ENCODE measurements at regions not wholly inside any gene's neighbourhood (a gene's known extent, or its start where the extent isn't known, plus 50 kb on each side); places are given as distances from the start of the nearest gene placed in this dataset.

DNA sequence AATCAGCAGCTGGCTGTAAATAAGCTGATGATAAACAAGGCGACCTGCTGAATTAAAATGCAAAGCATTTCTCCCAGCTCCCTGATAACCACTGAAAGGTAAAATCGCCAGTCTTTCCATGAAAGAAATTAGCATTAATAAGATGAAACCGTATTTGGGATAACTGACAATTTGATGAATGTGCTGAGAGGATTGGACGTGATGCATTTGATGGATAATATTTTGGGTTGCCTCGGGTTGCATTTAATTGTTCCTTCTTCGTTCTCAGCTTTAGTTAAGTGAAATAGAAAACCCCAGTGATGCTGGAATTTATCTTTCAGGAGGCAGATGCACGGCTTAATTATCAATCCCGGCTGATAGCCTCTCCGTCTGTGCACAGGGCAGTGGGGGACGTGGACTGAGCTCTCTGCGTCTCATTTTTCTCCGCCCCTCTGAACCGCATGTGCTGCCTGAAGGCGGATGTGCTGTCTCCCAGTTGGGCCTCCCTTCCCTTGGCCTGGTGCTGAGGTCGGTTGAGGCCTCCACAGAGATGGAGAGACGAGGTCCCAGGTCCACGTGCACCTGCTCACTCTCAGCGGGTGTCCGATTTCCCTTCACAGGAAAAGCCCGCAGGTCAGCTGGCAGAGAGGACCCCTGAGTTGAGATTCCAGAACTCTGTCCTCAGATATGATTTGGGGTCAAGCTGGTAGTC, 846.2 kb downstream of the BRD1 start:
- DNase-seq (ENCODE audit: low read depth), result no peak

DNA sequence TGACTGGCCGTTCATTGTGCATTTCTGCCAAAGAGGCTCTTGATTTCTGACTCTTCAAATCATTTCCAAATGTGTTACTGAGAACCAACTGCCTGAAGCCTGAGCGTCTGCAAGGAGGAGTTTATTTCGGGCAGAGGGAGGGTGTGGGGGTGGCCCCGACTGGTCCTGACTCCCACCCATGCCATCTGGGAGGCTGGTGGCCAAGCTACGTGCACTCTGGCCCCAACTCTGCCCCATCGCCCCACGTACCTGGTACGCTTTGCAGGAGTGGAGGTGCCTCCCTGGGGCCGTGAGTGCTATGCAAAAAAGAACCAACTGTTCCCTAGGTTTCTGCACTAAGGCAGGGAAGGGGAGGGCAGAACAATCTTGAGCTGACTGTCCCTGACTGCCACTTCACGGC, 846.8 kb downstream of the BRD1 start:
- DNase-seq (ENCODE audit: low read depth), result no peak

DNA sequence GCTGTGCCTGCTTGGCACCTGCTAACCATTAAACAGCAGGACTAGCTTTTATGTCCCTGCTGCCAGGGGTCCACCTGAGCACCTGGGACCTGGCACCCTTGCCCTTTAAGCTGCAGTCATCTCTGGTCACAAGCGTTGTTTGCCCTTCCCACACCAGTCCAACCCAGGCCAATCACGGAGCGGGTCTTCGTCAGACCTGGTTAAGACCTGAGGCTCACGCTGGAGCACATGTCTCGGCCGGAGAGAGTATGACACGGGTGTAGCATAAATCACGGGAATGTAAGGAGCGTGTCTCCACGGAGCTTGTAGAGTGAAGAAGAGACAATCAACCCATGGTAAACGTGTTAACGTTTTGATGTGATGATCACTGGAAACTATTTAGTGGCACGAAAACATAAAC, 847.3 kb downstream of the BRD1 start:
- DNase-seq (ENCODE audit: low read depth), result no peak

DNA sequence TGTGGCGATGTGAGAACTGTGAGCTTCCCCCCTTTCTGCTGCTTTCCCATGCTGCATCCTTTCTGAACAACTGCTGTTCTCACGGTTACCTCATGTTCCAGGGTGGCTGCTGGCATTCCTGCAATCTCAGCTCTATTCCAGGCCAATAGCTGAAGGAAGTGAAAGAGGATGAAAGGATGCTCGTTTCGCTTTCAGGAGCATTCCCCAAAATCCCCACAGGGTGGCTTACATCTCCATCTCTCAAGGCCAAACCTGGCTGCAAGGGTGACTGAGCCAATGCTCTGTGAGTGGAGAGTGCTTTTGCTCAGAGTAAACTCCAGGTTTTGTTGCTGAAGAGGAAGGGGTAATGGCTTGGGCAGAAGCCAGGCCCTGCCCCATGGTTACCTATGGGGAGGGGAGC, 848.2 kb downstream of the BRD1 start:
- DNase-seq (ENCODE audit: low read depth), result no peak

DNA sequence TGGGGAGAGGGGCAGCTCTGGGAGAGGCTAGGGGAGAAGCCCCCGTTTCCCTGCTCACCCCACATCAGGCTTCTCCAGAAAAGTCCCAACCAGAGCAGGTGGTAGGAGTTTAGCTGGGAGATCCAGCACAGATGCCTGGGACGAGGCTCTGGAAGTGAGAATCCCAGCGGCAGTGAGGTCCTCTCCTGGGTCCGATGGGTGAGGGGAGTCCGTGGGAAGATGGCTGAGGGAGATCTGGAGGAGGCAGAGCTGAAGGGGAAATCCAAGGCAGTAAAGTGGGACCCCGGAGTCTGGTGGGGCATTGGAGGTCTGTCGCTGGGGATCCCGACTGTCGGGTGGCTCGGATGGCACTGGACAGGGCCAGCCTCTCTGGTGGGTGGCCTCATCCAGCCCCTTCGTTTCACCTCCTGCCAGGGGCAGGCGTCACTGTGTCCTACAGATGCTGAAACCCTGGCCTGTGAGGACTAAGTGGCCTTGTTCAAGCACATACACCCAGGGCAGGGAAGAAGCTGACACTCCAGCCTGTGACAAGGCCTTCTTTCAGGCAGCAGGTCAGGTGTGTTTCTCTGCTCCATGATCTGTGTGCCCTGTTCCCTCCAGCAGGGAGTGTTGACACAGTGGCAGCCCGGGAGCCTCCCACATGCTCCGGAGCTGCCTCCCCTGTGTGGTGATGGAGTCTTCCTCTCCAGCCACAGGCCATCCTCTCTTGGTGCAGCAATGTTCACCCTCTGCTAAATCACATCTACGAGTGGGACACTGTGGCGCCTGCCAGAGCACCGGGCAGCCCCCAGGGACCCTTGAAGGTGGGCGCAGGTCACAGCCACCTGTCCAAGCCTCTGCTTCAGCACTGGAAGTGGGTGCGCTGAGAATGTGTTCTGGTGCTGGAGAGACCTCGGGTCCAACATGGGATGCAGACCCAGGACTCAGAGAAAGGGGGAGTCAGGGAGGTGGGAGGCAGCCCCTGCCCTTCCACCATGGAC, 850.8 kb downstream of the BRD1 start:
- no peak for DNase-seq (ENCODE audit: low read depth)

DNA sequence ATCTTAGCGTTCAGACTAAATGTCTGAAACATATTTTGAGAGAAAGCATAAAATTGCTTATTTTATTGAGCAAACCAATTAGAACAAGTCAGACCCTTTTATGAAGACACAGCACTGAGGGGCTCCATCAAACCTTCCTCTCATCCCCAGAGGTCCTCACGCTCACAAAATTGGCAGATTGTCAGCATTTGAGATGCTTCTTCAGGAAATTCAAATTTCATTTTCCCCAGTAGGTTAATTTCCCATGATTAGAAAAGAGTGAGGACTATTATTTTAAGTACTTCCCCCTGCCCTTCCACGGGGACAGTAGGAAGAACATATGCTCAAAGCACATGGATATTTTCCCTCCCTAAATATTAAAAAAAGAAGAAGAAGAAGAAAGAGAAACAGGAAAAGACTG, 851.8 kb downstream of the BRD1 start:
- DNase-seq (ENCODE audit: low read depth), result no peak

DNA sequence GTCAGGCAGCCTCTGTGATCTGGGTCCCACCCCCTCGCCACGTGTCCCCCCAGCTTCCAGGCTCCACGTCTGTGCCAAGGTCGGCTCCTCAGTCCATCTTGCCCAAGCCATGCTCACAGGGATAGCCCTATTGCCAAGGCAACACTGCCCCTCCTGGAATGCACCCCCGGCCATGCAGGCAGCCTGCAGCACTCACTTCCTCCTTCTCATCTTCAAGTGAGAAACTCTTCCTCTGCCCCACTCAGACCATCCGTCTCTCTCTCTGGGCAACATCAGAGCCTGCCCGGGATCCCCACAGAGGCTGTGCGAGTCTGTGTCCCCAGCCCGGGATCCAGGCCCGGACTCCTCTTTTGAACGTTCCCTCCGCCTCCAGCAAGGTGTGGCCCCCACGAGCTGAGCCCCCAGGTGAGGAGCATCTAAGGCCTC, 852.3 kb downstream of the BRD1 start:
- DNase-seq (ENCODE audit: low read depth), result no peak

DNA sequence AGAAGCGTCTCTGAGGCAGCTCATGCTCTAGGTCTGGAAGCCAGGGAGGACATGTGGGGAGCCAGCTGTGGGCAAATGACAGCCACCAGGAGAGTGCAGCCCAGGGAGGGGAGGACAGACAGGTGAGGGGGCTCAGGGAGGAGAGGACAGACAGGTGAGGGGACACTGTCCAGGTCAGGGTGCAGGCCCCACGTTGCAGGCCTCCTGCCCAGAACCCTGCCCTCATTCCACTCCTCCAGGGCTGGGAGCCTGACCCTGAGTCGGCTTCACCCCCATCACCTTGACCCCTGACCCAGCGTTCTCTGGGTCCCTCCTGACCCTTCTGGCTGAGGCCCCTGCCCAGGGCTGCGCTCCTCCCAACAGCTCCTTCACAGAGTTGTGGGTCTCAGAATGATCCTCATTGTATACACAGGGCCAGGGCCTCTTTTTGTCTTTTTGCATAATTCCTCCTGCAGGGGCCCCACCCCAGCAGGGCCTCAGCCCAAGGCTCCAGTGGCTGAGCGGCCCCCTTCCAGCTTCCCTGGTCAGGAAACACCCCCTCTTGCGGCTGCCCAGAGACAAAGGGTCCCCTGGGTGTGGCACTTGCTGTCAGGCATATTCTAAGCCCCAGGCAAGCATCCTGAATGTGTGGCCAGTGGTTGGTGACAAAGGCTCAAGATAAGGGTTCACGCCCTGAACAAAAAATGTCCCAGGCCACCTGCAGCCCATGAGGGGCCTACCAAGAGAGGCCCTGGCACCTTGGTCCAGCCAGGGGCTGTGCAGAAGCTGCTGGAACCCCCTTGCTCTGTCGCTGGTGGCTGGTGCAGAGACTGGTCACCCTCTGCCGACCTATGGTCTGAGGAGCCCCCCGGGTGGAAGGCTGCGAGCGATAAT, 853.0 kb downstream of the BRD1 start:
- DNase-seq (ENCODE audit: low read depth), result no peak

DNA sequence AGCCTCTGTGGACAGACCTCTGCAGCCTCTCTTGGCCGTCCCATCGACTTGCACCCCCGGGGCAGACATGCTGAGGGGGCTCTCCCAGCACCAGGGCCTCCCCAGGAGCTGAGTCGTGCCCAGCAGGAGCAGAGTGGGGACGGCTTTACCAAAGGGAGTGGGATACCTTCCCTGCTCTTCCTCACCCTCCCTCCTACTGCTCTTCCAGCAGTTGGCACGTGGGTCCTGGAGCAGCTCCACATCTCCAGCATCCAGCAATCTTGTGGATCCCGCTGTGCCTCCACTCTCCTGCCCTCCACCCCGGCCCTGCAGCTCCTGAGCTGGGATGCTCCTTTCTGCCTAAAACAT, 854.0 kb downstream of the BRD1 start:
- DNase-seq (ENCODE audit: low read depth), result no peak

DNA sequence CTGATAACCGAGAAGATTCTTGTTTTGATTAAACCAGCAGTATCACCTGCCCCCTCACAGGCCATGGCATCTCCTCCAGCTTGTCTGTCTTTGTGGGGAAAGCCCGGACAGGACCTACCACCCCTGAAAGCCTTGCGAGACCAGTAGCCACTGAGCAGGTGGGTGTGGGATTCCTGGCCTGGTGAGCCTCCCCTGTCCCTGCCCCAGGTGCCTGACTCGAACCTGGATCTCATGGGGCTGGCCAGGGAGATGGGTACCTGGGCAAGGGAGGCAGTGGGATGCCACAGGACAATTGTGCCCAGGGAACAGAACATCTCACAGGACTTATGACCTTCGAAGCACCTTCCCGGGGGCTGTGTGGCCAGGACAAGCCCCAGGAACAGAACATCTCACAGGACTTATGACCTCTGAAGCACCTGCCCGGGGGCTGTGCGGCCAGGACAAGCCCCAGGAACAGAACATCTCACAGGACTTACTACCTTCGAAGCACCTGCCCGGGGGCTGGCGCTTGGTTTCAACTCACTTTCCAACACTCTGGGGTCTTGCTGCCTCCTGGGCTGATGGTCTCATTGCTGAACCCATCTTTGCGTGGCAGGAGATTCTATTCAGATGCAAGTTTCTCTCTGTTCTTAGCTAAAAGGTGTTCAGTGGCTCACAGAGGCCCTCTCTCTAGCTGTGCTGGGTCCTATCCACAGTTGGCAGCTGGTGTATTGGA, 854.5 kb downstream of the BRD1 start:
- no peak for DNase-seq (ENCODE audit: low read depth)

DNA sequence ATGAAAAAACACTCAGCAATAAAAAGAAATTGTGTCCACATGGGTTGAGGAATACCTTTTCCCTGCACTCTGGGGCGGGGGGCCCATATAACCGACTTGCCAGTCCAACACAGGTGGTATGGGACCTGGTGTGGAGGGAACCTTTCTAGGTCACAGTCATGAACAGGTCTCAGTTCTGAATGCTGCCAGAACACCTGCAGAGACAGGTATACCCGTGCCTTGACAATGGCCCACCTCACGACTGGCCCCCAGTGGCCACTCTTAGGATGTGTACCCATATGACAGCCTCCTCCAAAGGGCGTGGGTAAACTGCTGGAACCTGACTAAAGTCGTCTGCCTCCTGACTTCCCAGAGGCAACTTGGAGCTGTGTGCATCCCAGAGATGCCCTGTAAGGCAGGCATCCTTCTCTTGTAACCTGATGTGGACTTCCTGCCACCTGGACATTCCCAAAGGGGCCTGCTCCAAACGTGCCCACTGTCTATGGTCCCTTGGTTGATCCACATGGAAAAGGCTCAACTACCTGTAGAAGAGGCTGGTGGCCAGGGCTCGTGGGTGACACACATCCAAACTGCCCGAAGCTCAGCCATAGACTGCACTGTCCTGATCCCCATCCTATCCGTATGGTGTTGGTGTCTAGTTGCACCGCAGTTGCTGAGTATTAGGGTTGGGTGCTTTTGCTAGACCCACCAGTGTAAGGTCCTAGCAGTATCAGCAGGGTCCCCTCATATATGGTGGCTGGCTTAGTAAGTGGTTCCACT, 859.3 kb downstream of the BRD1 start:
- no peak for DNase-seq (ENCODE audit: low read depth)

DNA sequence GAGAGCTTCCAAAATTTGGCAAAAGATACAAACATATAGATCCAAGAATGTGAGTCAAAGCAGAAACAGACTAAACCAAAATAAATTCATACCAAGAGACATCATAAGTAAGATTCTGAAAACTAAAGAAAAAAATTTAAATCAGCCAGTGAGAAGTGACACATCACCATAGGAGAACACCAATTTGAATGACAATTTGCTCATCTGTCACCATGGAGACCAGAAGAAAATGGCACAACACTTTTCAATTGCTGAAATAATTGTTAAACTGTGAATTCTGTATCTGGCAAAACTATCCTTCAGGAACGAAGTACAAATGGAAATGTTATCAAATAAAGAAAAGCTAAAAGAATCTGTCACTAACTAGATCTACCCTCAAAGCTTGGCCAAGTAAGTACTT, 864.3 kb downstream of the BRD1 start:
- no peak for DNase-seq (ENCODE audit: low read depth)

DNA sequence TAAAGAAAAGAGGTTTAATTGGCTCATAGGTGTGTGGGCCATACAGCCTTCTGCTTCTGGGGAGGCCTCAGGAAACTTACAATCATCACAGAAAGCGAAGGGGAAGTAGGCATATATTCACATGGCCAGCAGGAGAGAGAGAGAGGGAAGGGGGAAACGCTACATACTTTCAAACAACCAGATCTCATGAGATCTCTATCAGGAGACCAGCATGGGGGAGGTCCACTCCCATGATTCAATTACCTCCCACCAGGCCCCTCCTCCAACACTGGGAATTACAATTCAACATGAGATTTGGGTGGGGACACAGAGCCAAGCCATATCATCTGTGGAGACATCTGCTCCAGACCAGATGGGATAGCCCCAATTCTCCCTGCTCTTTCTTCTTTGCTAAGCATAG, 866.0 kb downstream of the BRD1 start:
- DNase-seq (ENCODE audit: low read depth), result no peak

DNA sequence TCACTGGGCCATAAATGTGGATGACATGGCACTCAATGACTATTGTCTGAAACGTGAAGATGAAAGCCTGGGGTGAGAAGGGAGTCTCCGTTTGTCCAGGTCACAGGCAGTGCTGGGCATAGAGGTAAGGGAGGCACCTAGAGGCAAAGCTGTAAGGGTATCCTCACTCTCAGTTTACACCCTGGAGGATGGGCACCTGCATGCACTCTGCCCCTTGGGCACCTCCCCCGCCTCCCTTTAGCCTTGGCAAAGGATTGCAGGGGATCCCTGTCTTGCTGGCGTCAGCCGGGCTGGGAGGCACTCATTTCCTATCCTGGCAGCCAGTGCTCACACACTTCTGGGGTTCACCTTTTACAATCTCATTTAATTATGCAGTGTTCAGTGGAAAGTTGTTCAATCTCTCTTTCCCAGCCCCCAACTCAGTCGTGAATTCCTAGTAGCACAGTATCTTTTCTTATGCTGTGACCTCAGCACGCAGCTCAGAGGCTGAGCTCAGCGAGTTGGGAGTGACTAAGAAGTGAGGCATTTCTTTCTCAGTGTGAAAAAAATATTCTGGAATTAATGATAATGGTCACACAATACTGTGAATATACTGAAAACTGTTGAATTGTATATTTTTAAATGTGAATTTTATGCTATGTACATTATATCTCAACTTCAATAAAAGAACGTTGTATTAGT, 866.6 kb downstream of the BRD1 start:
- no peak for DNase-seq (ENCODE audit: low read depth)

DNA sequence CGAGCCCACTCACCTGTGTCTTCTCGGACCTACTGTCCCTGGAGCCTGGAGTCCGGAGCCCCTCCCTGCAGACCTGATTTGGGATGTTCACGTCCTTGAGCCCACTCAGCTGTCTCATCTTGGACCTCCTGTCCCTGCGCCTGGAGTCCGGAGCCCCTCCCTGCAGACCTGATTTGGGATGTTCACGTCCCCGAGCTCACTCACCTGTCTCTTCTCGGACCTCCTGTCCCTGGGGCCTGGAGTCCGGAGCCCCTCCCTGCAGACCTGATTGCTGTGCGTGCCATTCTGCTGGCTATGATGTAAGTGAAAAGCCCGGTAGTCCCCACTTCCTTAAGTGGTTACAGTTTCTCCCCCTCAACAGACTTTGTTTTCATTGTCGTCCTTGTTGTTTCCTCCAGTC, 867.1 kb downstream of the BRD1 start:
- DNase-seq (ENCODE audit: low read depth), result no peak

DNA sequence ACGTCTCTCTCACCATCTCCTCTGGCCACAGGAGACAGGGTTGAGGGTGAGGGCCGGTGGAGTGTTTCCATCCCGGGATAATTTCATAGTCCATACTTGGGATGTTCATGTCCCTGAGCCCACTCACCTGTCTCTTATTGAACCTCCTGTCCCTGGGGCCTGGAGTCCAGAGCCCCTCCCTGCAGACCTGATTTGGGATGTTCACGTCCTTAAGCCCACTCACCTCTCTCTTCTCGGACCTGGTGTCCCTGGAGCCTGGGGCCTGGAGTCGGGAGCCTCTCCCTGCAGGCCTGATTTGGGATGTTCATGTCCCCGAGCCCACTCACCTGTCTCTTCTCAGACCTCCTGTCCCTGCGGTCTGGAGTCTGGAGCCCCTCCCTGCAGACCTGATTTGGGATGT, 868.2 kb downstream of the BRD1 start:
- DNase-seq (ENCODE audit: low read depth), result no peak

DNA sequence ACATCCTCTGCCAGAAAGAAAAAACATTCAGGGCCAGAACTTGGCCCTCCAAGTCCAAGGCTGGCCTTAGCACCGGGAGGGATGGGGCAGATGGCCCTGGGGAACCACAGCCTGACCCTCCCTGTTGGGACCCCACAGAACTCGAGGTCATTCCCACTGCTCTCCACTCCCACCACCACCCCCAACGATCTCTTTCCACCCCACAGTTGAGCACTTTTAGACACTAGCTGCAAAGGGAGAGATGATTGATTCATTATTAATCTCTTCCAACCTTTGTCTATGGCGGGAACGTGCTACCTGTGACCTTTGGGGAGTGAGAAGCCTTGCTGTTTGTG, 869.7 kb downstream of the BRD1 start:
- no peak for DNase-seq (ENCODE audit: low read depth)

DNA sequence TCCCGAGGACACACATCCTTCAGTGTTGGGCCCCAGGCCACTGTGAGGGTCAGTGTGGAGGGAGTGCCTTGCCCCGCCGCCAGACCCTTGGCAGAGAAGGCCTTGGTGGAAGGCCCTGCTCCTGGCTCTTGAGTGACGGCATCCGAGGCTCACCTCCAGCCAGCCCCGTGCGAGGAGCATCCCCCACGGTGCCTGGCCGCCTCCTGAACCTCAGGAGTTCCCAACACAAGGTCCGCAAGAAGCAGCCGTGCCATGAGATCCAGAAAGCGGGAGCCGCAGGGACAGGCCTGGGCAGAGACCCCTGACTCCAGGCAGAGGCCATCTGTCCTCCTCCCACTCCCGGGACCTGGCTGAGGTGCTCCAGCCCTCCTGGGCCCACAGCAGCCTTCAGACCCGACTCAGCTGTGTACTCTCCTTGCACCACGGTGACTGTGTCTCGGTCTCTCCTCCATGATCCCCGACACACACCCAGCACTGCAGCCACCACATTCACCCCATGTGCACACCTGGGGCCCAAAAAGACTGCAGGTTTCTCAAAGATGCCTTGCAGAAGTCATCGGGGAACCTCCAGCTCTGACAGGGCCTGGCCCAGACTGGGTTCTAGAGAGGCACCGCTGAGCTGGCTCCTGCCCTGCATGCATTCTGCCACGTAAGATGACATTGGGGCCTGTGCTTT, 870.2 kb downstream of the BRD1 start:
- no peak for DNase-seq (ENCODE audit: low read depth)

DNA sequence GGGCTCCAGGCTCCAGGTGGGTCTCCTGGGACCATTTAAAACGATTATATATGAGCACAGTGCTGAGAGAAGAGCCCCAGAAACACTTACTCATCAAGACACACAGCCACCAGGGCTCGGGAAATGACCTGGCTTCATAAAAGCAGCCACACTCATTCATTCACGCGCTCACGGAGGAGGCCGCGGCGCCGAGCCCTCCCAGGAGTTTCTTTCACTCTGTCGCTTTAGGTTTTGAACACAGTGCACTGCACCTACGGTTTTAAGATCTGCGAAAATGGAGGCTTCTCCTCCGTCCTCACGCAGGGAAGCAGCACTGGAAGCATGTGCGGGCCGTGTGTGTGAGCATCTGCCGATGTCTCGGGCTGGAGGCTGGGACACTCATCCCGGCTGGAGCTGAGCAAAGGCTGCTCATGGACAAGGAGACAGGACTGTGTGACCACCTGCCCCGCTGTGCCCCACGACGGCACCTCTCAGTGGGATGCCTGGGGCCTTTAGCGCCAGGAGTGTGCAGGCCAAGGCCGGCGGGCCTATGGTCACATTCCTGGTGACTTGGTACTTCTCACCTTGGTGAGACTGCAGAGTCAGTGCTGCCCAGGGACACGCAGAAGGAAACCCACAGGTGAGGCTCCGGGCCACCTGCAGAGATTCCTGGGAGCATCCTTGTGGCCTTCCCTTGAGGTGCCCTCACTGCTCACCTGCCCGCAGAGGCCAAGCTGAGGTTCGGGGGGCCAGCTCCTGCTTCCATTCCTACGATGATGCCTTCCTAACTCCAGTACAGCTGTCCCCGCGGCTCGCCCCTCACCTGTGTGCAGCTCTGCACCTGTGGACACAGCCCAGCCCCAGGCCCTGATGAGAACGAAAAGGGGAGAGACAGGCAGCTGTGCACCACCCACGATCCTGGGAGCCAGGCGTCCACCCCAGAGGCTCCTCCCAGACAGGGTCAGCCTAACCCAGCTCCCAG, 872.0 kb downstream of the BRD1 start:
- no peak for DNase-seq (ENCODE audit: low read depth)
